RWPE2 (cell line): ENCODE measurements at regions not wholly inside any gene's neighbourhood (a gene's known extent, or its start where the extent isn't known, plus 50 kb on each side); places are given as distances from the start of the nearest gene placed in this dataset.

Experiments
- ATAC-seq: fragments of 200-7000 bp; cut with Tn5 transposase; 3 replicates; pipeline ENCODE4 v1.9.1; 2021; ENCODE audit warnings: low read depth
- DNase-seq: peaks from one replicate; pipeline ENCODE4 v3.0.0-alpha.2; 2020; ENCODE audit warnings: low spot score
- H3K27ac ChIP-seq: fragments of 450-650 bp; 2 replicates; pipeline ENCODE4 v1.5.1; 2017; ENCODE audit warnings: mild to moderate bottlenecking; ENCODE audit not compliant: poor library complexity, severe bottlenecking
- H3K27me3 ChIP-seq: fragments of 250-450 bp; sonication (Bioruptor Pico); 2 replicates; pipeline ENCODE4 v1.5.1; 2021; ENCODE audit warnings: mild to moderate bottlenecking, moderate library complexity; ENCODE audit not compliant: insufficient read depth, poor library complexity, severe bottlenecking
- H3K36me3 ChIP-seq: fragments of 250-450 bp; sonication (Bioruptor Pico); 2 replicates; pipeline ENCODE4 v1.5.1; 2020; ENCODE audit warnings: low read depth, mild to moderate bottlenecking, moderate library complexity
- H3K4me1 ChIP-seq: fragments of 250-450 bp; sonication (Bioruptor Pico); 2 replicates; pipeline ENCODE4 v1.5.1; 2021; ENCODE audit warnings: mild to moderate bottlenecking, moderate library complexity; ENCODE audit not compliant: insufficient read depth, poor library complexity, severe bottlenecking
- H3K4me3 ChIP-seq: fragments of 250-450 bp; sonication (Bioruptor Pico); 2 replicates; pipeline ENCODE4 v1.5.1; 2021; ENCODE audit warnings: mild to moderate bottlenecking, moderate library complexity; ENCODE audit not compliant: severe bottlenecking
- H3K9me3 ChIP-seq: fragments of 250-450 bp; sonication (Bioruptor Pico); 2 replicates; pipeline ENCODE4 v1.5.1; 2021; ENCODE audit warnings: mild to moderate bottlenecking, moderate library complexity; ENCODE audit not compliant: severe bottlenecking
- CTCF ChIP-seq: fragments of 450-650 bp; IDR thresholded peaks from one replicate; pipeline ENCODE4 v1.5.1; 2017; ENCODE audit warnings: mild to moderate bottlenecking, moderate library complexity; ENCODE audit not compliant: poor library complexity, severe bottlenecking

GRCh38 chr3:153045150-153045549 is 116.9 kb upstream of the RAP2B start:
- TF ChIP-seq CTCF = no peak
- no peak overlapping the region for H3K4me3 ChIP-seq
- DNase-seq (no peak), ATAC-seq (no peak)
- no peaks in the 10 kb centered on the region for H3K27me3 ChIP-seq
- no peaks in the 10 kb centered on the region for H3K9me3 ChIP-seq
- peak overlapping the region; percentile 89 for H3K27ac ChIP-seq
- no peaks in the 10 kb centered on the region for H3K36me3 ChIP-seq
- peaks cover 23% of the 10 kb centered on the region for H3K4me1 ChIP-seq

- H3K4me3 ChIP-seq = no peak overlapping the region
- TF ChIP-seq CTCF = no peak
- no peaks in the 10 kb centered on the region for H3K36me3 ChIP-seq
- peaks cover 22% of the 10 kb centered on the region for H3K4me1 ChIP-seq
- H3K9me3 ChIP-seq = no peaks in the 10 kb centered on the region
- peak overlapping the region; percentile 97 for H3K27ac ChIP-seq
- ATAC-seq (no peak), DNase-seq (no peak)
- no peaks in the 10 kb centered on the region for H3K27me3 ChIP-seq
Observed at GRCh38 chr3:153050978-153051377, 111.0 kb upstream of the RAP2B start.

- DNase-seq (no peak), ATAC-seq (peak; percentile 90)
- Histone ChIP-seq H3K9me3 (no peaks in the 10 kb centered on the region), H3K4me3 (no peak overlapping the region), H3K36me3 (no peaks in the 10 kb centered on the region), H3K27ac (peak overlapping the region; percentile 97), H3K4me1 (peaks cover 22% of the 10 kb centered on the region), H3K27me3 (no peaks in the 10 kb centered on the region)
- TF ChIP-seq CTCF = no peak
Observed at GRCh38 chr3:153051427-153052095, 110.5 kb upstream of the RAP2B start.

- Histone ChIP-seq H3K9me3 (no peaks in the 10 kb centered on the region), H3K4me1 (peaks cover 23% of the 10 kb centered on the region), H3K27me3 (no peaks in the 10 kb centered on the region), H3K36me3 (no peaks in the 10 kb centered on the region), H3K4me3 (no peak overlapping the region), H3K27ac (peak overlapping the region; percentile 97)
- no peak for TF ChIP-seq CTCF
- DNase-seq (peak; percentile 86), ATAC-seq (peak; percentile 86)
Observed at GRCh38 chr3:153052096-153052460, 109.9 kb upstream of the RAP2B start.

DNA sequence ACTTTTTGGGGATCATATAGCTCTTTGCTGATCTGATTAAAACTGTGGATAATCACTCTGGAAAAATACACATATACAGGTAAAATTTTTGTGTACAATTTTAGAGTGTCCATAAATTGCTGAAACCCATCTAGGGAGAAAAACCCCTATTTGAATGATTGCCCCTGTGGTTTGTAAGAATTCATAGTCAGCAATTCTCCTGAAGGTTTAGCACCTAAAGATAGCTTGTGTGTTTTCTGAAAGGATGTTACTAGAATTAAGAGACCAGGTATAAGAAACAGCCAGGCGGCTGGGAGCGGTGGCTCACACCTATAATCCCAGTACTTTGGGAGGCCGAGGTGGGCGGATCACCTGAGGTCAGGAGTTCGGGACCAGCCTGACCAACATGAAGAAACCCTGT is 106.8 kb upstream of the RAP2B start:
- Histone ChIP-seq H3K36me3 (no peaks in the 10 kb centered on the region), H3K4me3 (no peak overlapping the region), H3K27me3 (no peaks in the 10 kb centered on the region), H3K4me1 (peaks cover 49% of the 10 kb centered on the region), H3K9me3 (no peaks in the 10 kb centered on the region), H3K27ac (no peak overlapping the region)
- no peak for ATAC-seq
- no peak for DNase-seq
- TF ChIP-seq CTCF = no peak
